HUES48 (cell line): ENCODE measurements at regions not wholly inside any gene's neighbourhood (a gene's known extent, or its start where the extent isn't known, plus 50 kb on each side); places are given as distances from the start of the nearest gene placed in this dataset.

Experiments used
- H3K27ac ChIP-seq: one replicate; pipeline ENCODE4 v1.7.0; 2013; ENCODE audit warnings: low read depth, low read length, inconsistent platforms
- H3K27me3 ChIP-seq: 2 replicates; pipeline ENCODE4 v1.6.1; 2013; ENCODE audit warnings: mild to moderate bottlenecking, low read length; ENCODE audit not compliant: control insufficient read depth, insufficient read depth
- H3K36me3 ChIP-seq: 2 replicates; pipeline ENCODE4 v1.6.1; 2013; ENCODE audit warnings: low read length; ENCODE audit not compliant: control insufficient read depth, insufficient read depth
- H3K4me1 ChIP-seq: 2 replicates; pipeline ENCODE4 v1.6.1; 2013; ENCODE audit warnings: mild to moderate bottlenecking, low read length; ENCODE audit not compliant: control insufficient read depth, insufficient read depth
- H3K4me3 ChIP-seq: 2 replicates; pipeline ENCODE4 v1.5.1; 2013; ENCODE audit warnings: mild to moderate bottlenecking, low read depth, low read length
- H3K9ac ChIP-seq: 2 replicates; pipeline ENCODE4 v1.6.1; 2013; ENCODE audit warnings: mild to moderate bottlenecking, low read depth, low read length, moderate library complexity
- H3K9me3 ChIP-seq: 2 replicates; pipeline ENCODE4 v1.6.1; 2013; ENCODE audit warnings: low read length; ENCODE audit not compliant: control insufficient read depth, insufficient read depth

GRCh38 chr2:156728328-156728727 lies 292.1 kb downstream of the GPD2 start:
- Histone ChIP-seq H3K4me1 (peaks cover 26% of the 10 kb centered on the region), H3K27me3 (no peaks in the 10 kb centered on the region), H3K27ac (no peak overlapping the region), H3K4me3 (no peak overlapping the region), H3K36me3 (no peaks in the 10 kb centered on the region), H3K9me3 (no peaks in the 10 kb centered on the region), H3K9ac (no peak overlapping the region)

GRCh38 chr2:156731506-156731905 lies 295.3 kb downstream of the GPD2 start:
- Histone ChIP-seq H3K27me3 (no peaks in the 10 kb centered on the region), H3K4me3 (no peak overlapping the region), H3K27ac (no peak overlapping the region), H3K36me3 (no peaks in the 10 kb centered on the region), H3K4me1 (peaks cover 27% of the 10 kb centered on the region), H3K9me3 (no peaks in the 10 kb centered on the region), H3K9ac (no peak overlapping the region)

GRCh38 chr2:156736950-156737349 lies 300.8 kb downstream of the GPD2 start:
- Histone ChIP-seq H3K27me3 (no peaks in the 10 kb centered on the region), H3K4me3 (no peak overlapping the region), H3K9me3 (no peaks in the 10 kb centered on the region), H3K36me3 (no peaks in the 10 kb centered on the region), H3K4me1 (peaks cover 17% of the 10 kb centered on the region), H3K9ac (no peak overlapping the region), H3K27ac (no peak overlapping the region)

GRCh38 chr2:156739301-156739700 lies 303.1 kb downstream of the GPD2 start:
- Histone ChIP-seq H3K27me3 (no peaks in the 10 kb centered on the region), H3K4me1 (peaks cover 16% of the 10 kb centered on the region), H3K4me3 (no peak overlapping the region), H3K9ac (no peak overlapping the region), H3K36me3 (no peaks in the 10 kb centered on the region), H3K27ac (no peak overlapping the region), H3K9me3 (no peaks in the 10 kb centered on the region)

GRCh38 chr2:156745619-156746018 lies 309.4 kb downstream of the GPD2 start:
- H3K9me3 ChIP-seq, result no peaks in the 10 kb centered on the region
- H3K4me3 ChIP-seq, result no peak overlapping the region
- H3K36me3 ChIP-seq, result no peaks in the 10 kb centered on the region
- H3K4me1 ChIP-seq, result peaks cover 23% of the 10 kb centered on the region
- H3K27me3 ChIP-seq, result no peaks in the 10 kb centered on the region
- no peak overlapping the region for H3K9ac ChIP-seq
- no peak overlapping the region for H3K27ac ChIP-seq

- Histone ChIP-seq H3K9ac (no peak overlapping the region), H3K27ac (no peak overlapping the region), H3K9me3 (no peaks in the 10 kb centered on the region), H3K27me3 (no peaks in the 10 kb centered on the region), H3K4me1 (peaks cover 28% of the 10 kb centered on the region), H3K4me3 (no peak overlapping the region), H3K36me3 (no peaks in the 10 kb centered on the region)
Observed at GRCh38 chr2:156748221-156748620, 312.0 kb downstream of the GPD2 start.

- H3K27ac ChIP-seq, result no peak overlapping the region
- H3K9ac ChIP-seq, result no peak overlapping the region
- H3K36me3 ChIP-seq, result no peaks in the 10 kb centered on the region
- H3K4me3 ChIP-seq, result no peak overlapping the region
- H3K4me1 ChIP-seq, result peaks cover 16% of the 10 kb centered on the region
- H3K9me3 ChIP-seq, result no peaks in the 10 kb centered on the region
- no peaks in the 10 kb centered on the region for H3K27me3 ChIP-seq
Observed at GRCh38 chr2:156752042-156752441, 315.9 kb downstream of the GPD2 start.

GRCh38 chr2:156753766-156754165 lies 317.6 kb downstream of the GPD2 start:
- Histone ChIP-seq H3K4me3 (no peak overlapping the region), H3K4me1 (peaks cover 5% of the 10 kb centered on the region; the same call in 1 of the 2 replicates), H3K9me3 (no peaks in the 10 kb centered on the region), H3K36me3 (no peaks in the 10 kb centered on the region), H3K9ac (no peak overlapping the region), H3K27ac (no peak overlapping the region), H3K27me3 (no peaks in the 10 kb centered on the region)

GRCh38 chr2:156756516-156756915 lies 320.3 kb downstream of the GPD2 start:
- H3K9ac ChIP-seq, result no peak overlapping the region
- no peaks in the 10 kb centered on the region for H3K36me3 ChIP-seq
- no peaks in the 10 kb centered on the region for H3K4me1 ChIP-seq
- no peak overlapping the region for H3K4me3 ChIP-seq
- H3K27me3 ChIP-seq, result no peaks in the 10 kb centered on the region
- H3K27ac ChIP-seq, result no peak overlapping the region
- H3K9me3 ChIP-seq, result no peaks in the 10 kb centered on the region

- Histone ChIP-seq H3K27ac (no peak overlapping the region), H3K4me3 (no peak overlapping the region), H3K27me3 (no peaks in the 10 kb centered on the region), H3K4me1 (no peaks in the 10 kb centered on the region), H3K36me3 (no peaks in the 10 kb centered on the region), H3K9me3 (no peaks in the 10 kb centered on the region), H3K9ac (no peak overlapping the region)
Observed at GRCh38 chr2:156763174-156763573, 327.0 kb downstream of the GPD2 start.

- Histone ChIP-seq H3K27me3 (no peaks in the 10 kb centered on the region), H3K27ac (no peak overlapping the region), H3K4me1 (no peaks in the 10 kb centered on the region), H3K9ac (no peak overlapping the region), H3K4me3 (no peak overlapping the region), H3K36me3 (no peaks in the 10 kb centered on the region), H3K9me3 (no peaks in the 10 kb centered on the region)
Observed at GRCh38 chr2:156765043-156765442, 328.9 kb downstream of the GPD2 start.

GRCh38 chr2:156765450-156765849 lies 329.3 kb downstream of the GPD2 start:
- H3K27ac ChIP-seq, result no peak overlapping the region

More at GRCh38 chr2:156765450-156765849, 329.3 kb downstream of the GPD2 start:
- no peak overlapping the region for H3K4me3 ChIP-seq
- H3K36me3 ChIP-seq, result no peaks in the 10 kb centered on the region
- H3K4me1 ChIP-seq, result no peaks in the 10 kb centered on the region
- no peak overlapping the region for H3K9ac ChIP-seq
- no peaks in the 10 kb centered on the region for H3K27me3 ChIP-seq
- H3K9me3 ChIP-seq, result no peaks in the 10 kb centered on the region
